WI38 (cell line): ENCODE measurements at regions not wholly inside any gene's neighbourhood (a gene's known extent, or its start where the extent isn't known, plus 50 kb on each side); places are given as distances from the start of the nearest gene placed in this dataset.

Source experiments
- H3K4me3 ChIP-seq: 2 replicates; pipeline ENCODE4 v1.5.1; 2011; ENCODE audit warnings: low read depth, mild to moderate bottlenecking, control low read depth, low read length
- TF ChIP-seq, protein P1 (sequence below): IDR thresholded peaks from 2 replicates; pipeline ENCODE4 v1.5.1; 2012; ENCODE audit warnings: low read depth, mild to moderate bottlenecking, control low read depth, low read length

DNA sequence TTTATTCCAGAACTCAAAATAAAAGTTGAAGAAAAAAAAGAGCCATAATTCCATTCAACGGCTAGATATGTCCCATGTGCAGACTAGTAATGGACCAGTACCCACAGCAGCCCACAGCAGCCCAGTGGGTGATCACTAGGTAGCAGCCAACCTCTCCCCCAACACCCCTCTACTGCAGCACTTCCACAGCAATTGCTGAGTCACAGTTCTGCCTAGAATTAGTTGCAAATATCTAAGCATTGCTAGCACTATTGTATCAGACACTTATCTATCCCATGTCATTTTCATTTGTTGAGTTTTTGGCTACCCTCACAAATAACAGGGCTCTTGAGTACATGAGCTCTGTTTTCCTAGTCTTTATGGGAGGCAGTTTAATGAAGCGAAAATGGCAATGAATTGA is 258.7 kb downstream of the RAP2A start:
- TF ChIP-seq, protein P1, sequence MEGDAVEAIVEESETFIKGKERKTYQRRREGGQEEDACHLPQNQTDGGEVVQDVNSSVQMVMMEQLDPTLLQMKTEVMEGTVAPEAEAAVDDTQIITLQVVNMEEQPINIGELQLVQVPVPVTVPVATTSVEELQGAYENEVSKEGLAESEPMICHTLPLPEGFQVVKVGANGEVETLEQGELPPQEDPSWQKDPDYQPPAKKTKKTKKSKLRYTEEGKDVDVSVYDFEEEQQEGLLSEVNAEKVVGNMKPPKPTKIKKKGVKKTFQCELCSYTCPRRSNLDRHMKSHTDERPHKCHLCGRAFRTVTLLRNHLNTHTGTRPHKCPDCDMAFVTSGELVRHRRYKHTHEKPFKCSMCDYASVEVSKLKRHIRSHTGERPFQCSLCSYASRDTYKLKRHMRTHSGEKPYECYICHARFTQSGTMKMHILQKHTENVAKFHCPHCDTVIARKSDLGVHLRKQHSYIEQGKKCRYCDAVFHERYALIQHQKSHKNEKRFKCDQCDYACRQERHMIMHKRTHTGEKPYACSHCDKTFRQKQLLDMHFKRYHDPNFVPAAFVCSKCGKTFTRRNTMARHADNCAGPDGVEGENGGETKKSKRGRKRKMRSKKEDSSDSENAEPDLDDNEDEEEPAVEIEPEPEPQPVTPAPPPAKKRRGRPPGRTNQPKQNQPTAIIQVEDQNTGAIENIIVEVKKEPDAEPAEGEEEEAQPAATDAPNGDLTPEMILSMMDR, result no peak
- no peak overlapping the region for H3K4me3 ChIP-seq

DNA sequence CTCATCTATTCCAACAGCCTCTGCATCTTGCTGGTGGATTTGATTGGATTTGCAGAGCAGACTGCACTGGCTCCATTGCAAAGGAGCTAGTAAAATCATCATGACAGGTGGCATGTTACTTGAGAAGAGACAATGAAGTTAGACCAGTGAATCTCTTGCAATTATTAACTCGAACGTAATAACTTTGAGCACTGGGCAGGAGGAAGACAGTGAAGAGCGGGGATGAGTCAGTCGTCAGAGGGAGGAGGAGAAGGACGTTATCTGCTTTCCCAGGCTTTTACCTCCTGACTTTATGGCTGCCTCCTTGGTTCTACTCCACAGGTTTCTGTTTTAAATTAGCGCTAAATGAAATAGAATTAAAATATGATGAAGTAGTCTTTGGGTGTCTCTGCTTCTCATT is 257.8 kb upstream of the IPO5 start:
- TF ChIP-seq, protein P1, result no peak

DNA sequence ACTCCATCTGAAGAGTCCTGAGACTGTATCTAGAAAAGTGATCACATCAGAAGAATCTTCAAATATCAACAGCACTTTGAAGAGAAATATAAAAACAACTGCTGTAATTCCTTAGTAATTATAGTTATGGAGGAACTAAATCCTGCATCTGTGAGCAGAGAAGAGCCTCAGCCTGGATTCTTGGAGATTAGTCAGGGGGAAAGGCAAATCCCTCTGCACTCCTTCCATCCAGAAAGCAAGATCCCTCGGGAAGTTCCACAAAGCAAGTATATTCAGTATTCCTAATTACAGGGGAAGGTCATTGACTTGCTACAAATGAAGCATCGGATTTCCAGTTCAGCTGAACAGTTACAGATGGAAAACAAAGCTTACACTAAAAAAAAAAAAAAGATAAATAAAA is 256.6 kb upstream of the IPO5 start:
- H3K4me3 ChIP-seq, result no peak overlapping the region
- TF ChIP-seq, protein P1, result no peak

More for the DNA sequence above, 257.8 kb upstream of the IPO5 start:
- H3K4me3 ChIP-seq, result no peak overlapping the region

DNA sequence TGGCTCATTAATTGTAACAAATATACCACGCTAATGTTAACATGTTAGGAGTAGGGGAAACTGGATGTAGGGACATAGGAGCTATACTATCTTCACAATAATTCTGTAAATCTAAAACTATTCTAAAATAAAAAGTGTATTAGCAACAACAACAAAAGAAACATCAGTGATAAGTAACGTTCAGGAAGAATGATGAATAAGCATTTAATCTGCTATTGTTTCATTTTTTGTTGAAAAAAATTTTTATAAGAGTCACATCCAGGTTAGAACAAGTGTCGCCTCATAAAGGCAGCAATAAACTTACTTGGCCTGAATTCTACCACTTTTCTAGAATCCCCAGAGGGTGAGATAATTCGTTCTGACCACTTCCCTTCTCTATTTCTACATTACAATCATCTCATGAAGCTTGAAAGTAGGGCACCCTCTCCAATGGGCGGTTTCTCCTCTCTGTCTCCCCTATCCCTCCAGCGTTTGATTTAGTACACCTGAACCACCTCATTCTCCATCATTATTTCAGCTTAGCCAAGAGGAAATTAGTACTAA is 253.1 kb upstream of the IPO5 start:
- TF ChIP-seq, protein P1, result no peak
- no peak overlapping the region for H3K4me3 ChIP-seq

DNA sequence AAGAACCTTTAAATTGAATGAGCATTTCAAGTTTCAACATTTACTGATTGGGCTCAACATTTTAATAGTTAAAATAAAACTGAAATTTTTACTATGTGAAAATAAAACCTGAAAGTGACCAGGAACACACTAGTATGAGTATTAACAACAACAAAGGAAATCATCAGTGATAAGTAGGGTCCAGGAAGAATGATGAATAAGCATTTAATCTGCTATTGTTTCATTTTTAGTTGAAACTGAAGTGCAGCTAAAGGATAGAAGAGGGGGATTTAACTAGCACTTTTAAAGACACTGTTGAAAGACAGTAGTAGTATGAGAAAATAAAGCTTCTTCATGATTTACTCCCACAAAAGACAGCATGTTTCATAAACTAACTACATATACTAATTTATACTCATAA is 250.9 kb upstream of the IPO5 start:
- no peak overlapping the region for H3K4me3 ChIP-seq

DNA sequence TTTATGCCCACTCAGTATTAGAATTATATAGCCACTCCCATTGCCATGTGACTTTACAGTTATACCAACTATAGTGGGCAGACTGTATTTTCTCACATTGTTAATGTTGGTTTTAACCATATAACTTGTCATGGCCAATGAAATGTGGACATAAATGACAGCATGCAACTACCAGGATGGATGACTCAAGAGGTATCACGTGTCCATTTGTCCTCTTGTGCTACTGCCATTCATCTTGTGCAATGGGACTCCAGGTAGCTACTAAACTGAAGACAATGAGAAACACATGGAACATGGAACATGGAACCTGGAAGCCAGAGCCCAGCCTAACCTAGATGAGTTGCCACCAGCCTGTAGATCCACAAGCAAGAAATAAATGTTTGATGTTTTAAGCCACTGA is 242.7 kb upstream of the IPO5 start:
- H3K4me3 ChIP-seq, result no peak overlapping the region
- TF ChIP-seq, protein P1, result no peak

More for the DNA sequence above, 250.9 kb upstream of the IPO5 start:
- TF ChIP-seq, protein P1, result no peak

DNA sequence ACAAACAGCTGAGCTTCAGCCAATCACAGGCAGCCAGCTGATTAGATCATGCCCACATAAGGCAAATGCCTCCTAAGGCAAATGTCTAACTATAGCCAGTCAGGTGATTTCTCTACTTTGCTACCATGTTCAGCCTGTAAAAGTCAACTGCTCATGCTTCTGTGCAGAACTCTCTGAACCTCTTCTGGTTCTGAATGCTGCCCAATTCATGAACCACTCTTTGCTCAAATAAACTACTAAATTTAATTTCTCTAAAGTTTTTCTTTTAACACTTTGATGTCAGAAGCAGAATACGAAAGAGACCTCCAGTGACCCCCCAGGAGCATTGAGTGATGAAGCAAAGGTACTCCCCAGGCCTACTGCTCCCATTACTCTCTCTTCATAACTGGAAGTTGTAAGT is 240.7 kb upstream of the IPO5 start:
- TF ChIP-seq, protein P1, result no peak
- H3K4me3 ChIP-seq, result no peak overlapping the region
